OCI-LY3 (cell line): ENCODE measurements at regions not wholly inside any gene's neighbourhood (a gene's known extent, or its start where the extent isn't known, plus 50 kb on each side); places are given as distances from the start of the nearest gene placed in this dataset.

Source experiments
- EZH2phosphoT487 ChIP-seq: fragments of 200-600 bp; shearing (Covaris generic); IDR thresholded peaks from 2 replicates; pipeline ENCODE4 v1.6.1; 2018; ENCODE audit warnings: antibody characterized with exemption, mixed run types, low read depth
- TF ChIP-seq, protein P1 (sequence below): fragments of 200-600, 300-600 bp; sonication (generic); IDR thresholded peaks from 2 replicates; pipeline ENCODE4 v1.5.1; 2014; ENCODE audit warnings: antibody characterized with exemption, low read length, low read depth

- TF ChIP-seq, protein P1, sequence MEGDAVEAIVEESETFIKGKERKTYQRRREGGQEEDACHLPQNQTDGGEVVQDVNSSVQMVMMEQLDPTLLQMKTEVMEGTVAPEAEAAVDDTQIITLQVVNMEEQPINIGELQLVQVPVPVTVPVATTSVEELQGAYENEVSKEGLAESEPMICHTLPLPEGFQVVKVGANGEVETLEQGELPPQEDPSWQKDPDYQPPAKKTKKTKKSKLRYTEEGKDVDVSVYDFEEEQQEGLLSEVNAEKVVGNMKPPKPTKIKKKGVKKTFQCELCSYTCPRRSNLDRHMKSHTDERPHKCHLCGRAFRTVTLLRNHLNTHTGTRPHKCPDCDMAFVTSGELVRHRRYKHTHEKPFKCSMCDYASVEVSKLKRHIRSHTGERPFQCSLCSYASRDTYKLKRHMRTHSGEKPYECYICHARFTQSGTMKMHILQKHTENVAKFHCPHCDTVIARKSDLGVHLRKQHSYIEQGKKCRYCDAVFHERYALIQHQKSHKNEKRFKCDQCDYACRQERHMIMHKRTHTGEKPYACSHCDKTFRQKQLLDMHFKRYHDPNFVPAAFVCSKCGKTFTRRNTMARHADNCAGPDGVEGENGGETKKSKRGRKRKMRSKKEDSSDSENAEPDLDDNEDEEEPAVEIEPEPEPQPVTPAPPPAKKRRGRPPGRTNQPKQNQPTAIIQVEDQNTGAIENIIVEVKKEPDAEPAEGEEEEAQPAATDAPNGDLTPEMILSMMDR = no peak
- no peak for TF ChIP-seq EZH2phosphoT487
Measured at GRCh38 chr12:88371416-88372183, 208.7 kb downstream of the KITLG start.
